OCI-LY1 (cell line): ENCODE measurements at regions not wholly inside any gene's neighbourhood (a gene's known extent, or its start where the extent isn't known, plus 50 kb on each side); places are given as distances from the start of the nearest gene placed in this dataset.

ENCODE experiments used
- H2AFZ ChIP-seq: fragments of 200-600 bp; sonication (generic), shearing (Covaris generic); 2 replicates; pipeline ENCODE4 v1.6.0; 2014; ENCODE audit warnings: antibody characterized with exemption, mild to moderate bottlenecking, low read length
- H3F3A ChIP-seq: fragments of 200-600 bp; sonication (generic), shearing (Covaris generic); 2 replicates; pipeline ENCODE4 v1.6.0; 2014; ENCODE audit warnings: mild to moderate bottlenecking, antibody characterized with exemption, low read length, moderate library complexity; ENCODE audit not compliant: insufficient read depth
- H3K27ac ChIP-seq: fragments of 200-600 bp; sonication (generic); 2 replicates; pipeline ENCODE4 v1.5.1; 2014; ENCODE audit warnings: low read length, mixed run types, mild to moderate bottlenecking, low read depth; ENCODE audit not compliant: poor library complexity, severe bottlenecking
- H3K27me3 ChIP-seq: fragments of 200-600 bp; sonication (generic); 2 replicates; pipeline ENCODE4 v1.6.0; 2014; ENCODE audit warnings: antibody characterized with exemption, mild to moderate bottlenecking, low read length, moderate library complexity; ENCODE audit not compliant: insufficient read depth
- H3K36me3 ChIP-seq: fragments of 200-600 bp; sonication (generic); 2 replicates; pipeline ENCODE4 v1.6.1; 2014; ENCODE audit warnings: mild to moderate bottlenecking, antibody characterized with exemption, low read length, moderate library complexity, mixed read lengths; ENCODE audit not compliant: insufficient read depth
- H3K4me1 ChIP-seq: fragments of 200-600 bp; sonication (generic); 2 replicates; pipeline ENCODE4 v1.5.1; 2014; ENCODE audit warnings: mild to moderate bottlenecking, low read length, moderate library complexity; ENCODE audit not compliant: insufficient read depth, severe bottlenecking
- H3K4me2 ChIP-seq: fragments of 200-600 bp; sonication (generic), shearing (Covaris generic); 2 replicates; pipeline ENCODE4 v1.6.1; 2014; ENCODE audit warnings: low read length
- H3K4me3 ChIP-seq: fragments of 200-600 bp; sonication (generic); 2 replicates; pipeline ENCODE4 v1.5.1; 2014; ENCODE audit warnings: low read length, low read depth, mild to moderate bottlenecking, mixed read lengths; ENCODE audit not compliant: poor library complexity, severe bottlenecking
- H3K79me2 ChIP-seq: fragments of 200-600 bp; shearing (Covaris generic); 2 replicates; pipeline ENCODE4 v1.6.1; 2016; ENCODE audit warnings: mixed run types, low read length, mixed read lengths; ENCODE audit not compliant: insufficient read depth
- H3K9ac ChIP-seq: fragments of 200-600 bp; sonication (generic), shearing (Covaris generic); 2 replicates; pipeline ENCODE4 v1.6.1; 2014; ENCODE audit warnings: mild to moderate bottlenecking, low read length, mixed read lengths
- H3K9me2 ChIP-seq: fragments of 200-600 bp; sonication (generic), shearing (Covaris generic); 2 replicates; pipeline ENCODE4 v1.6.1; 2014; ENCODE audit warnings: low read depth, mild to moderate bottlenecking, low read length, mixed read lengths
- H3K9me3 ChIP-seq: fragments of 200-600 bp; shearing (Covaris generic); 2 replicates; pipeline ENCODE4 v1.6.1; 2014; ENCODE audit warnings: low read length, mixed read lengths
- H4K20me1 ChIP-seq: fragments of 200-600 bp; sonication (generic), shearing (Covaris generic); 2 replicates; pipeline ENCODE4 v1.6.0; 2016; ENCODE audit warnings: mild to moderate bottlenecking, low read length; ENCODE audit not compliant: insufficient read depth
- EZH2 ChIP-seq: fragments of 200-600 bp; sonication (generic), shearing (Covaris generic); IDR thresholded peaks from 2 replicates; pipeline ENCODE4 v1.8.0; 2017; ENCODE audit warnings: borderline replicate concordance, mixed run types, mild to moderate bottlenecking, antibody characterized with exemption, low read length, moderate library complexity, mixed read lengths
- TF ChIP-seq, protein P1 (sequence below): fragments of 200-600 bp; sonication (generic), shearing (Covaris generic); IDR thresholded peaks from 2 replicates; pipeline ENCODE4 v1.5.1; 2017; ENCODE audit warnings: mild to moderate bottlenecking, antibody characterized with exemption, low read length, moderate library complexity, mixed read lengths

DNA sequence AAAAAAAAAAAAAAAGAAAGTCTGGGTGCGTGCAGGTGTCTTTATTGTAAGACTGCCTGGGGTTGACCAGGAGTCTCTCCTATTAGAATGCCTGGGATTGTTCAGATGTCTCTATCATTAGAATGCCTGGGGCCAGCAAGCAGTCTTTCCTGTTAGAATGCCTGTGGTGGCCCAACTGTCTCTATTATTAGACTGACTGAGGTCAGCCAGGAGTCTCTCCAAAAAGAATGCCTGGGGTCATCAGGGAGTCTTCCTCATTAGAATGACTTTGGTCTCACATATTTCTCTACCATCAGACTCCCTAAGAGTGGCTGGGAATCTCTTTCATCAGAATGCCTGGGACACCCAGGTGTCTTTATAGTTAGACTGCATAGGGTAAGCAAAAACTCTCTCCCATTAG, 1577.5 kb downstream of the UQCRFS1 start:
- Histone ChIP-seq H3F3A (no peaks in the 10 kb centered on the region), H3K79me2 (no peaks in the 10 kb centered on the region), H2AFZ (no peak overlapping the region), H3K9ac (no peak overlapping the region), H3K4me1 (no peaks in the 10 kb centered on the region), H3K27me3 (no peaks in the 10 kb centered on the region), H3K36me3 (no peaks in the 10 kb centered on the region), H4K20me1 (no peaks in the 10 kb centered on the region), H3K27ac (no peak overlapping the region), H3K9me2 (no peaks in the 10 kb centered on the region), H3K4me3 (no peak overlapping the region), H3K4me2 (no peak overlapping the region), H3K9me3 (no peaks in the 10 kb centered on the region)
- TF ChIP-seq, protein P1, sequence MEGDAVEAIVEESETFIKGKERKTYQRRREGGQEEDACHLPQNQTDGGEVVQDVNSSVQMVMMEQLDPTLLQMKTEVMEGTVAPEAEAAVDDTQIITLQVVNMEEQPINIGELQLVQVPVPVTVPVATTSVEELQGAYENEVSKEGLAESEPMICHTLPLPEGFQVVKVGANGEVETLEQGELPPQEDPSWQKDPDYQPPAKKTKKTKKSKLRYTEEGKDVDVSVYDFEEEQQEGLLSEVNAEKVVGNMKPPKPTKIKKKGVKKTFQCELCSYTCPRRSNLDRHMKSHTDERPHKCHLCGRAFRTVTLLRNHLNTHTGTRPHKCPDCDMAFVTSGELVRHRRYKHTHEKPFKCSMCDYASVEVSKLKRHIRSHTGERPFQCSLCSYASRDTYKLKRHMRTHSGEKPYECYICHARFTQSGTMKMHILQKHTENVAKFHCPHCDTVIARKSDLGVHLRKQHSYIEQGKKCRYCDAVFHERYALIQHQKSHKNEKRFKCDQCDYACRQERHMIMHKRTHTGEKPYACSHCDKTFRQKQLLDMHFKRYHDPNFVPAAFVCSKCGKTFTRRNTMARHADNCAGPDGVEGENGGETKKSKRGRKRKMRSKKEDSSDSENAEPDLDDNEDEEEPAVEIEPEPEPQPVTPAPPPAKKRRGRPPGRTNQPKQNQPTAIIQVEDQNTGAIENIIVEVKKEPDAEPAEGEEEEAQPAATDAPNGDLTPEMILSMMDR: no peak
- no peak for TF ChIP-seq EZH2

DNA sequence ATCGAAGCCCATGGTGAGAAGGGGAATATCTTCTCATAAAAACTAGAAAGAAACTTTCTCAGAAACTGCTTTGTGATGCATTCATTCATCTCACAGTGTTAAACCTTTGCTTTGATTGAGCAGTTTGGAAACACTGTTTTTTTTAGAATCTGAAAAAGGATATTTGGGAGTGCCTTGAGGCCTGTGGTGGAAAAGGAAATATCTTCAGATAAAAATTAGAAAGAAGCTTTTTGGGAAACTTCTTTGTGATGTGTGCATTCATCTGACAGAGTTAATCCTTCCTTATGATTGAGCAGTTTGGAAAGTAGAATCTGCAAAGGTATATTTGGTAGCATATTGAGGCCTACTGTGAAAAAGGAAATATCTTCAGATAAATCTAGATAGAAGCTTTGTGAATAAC, 1594.9 kb downstream of the UQCRFS1 start:
- H3K27ac ChIP-seq: no peak overlapping the region
- H3K4me2 ChIP-seq: no peak overlapping the region
- TF ChIP-seq, protein P1: no peak
- TF ChIP-seq EZH2: no peak
- H3K79me2 ChIP-seq: no peaks in the 10 kb centered on the region
- no peak overlapping the region for H2AFZ ChIP-seq
- H3K36me3 ChIP-seq: no peaks in the 10 kb centered on the region
- H3K9me2 ChIP-seq: no peaks in the 10 kb centered on the region
- no peaks in the 10 kb centered on the region for H3K4me1 ChIP-seq
- no peaks in the 10 kb centered on the region for H3K27me3 ChIP-seq
- peaks cover 6% of the 10 kb centered on the region; the same call in 1 of the 2 replicates for H3K9me3 ChIP-seq
- no peaks in the 10 kb centered on the region for H4K20me1 ChIP-seq
- no peak overlapping the region for H3K9ac ChIP-seq
- H3K4me3 ChIP-seq: no peak overlapping the region
- no peaks in the 10 kb centered on the region for H3F3A ChIP-seq

DNA sequence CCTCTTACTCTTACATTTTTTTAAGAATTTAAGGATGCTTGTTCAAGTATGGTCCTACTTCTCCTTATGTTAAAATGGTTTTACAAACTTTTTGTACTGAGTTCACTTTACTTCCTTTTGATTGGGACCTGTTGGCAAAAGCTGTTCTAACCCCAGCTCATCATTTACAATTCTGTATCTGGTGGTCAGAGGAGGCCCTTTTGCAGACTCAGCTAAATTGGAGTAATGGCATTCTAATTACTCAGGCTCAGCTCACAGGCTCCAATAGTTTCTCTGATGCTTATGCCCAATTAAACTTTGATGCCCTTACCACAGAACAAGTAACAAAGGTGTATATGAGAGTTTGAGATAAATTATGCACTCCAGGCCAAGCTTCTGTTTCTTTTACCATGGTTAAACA, 1632.0 kb downstream of the UQCRFS1 start:
- no peaks in the 10 kb centered on the region for H3K9me2 ChIP-seq
- no peaks in the 10 kb centered on the region for H4K20me1 ChIP-seq
- no peaks in the 10 kb centered on the region for H3K27me3 ChIP-seq
- TF ChIP-seq EZH2: no peak
- TF ChIP-seq, protein P1: no peak
- H3K79me2 ChIP-seq: no peaks in the 10 kb centered on the region
- no peak overlapping the region for H3K9ac ChIP-seq
- no peaks in the 10 kb centered on the region for H3K4me1 ChIP-seq
- H2AFZ ChIP-seq: no peak overlapping the region
- no peak overlapping the region for H3K27ac ChIP-seq
- no peaks in the 10 kb centered on the region for H3K36me3 ChIP-seq
- H3K4me3 ChIP-seq: no peak overlapping the region
- no peak overlapping the region for H3K4me2 ChIP-seq
- H3F3A ChIP-seq: no peaks in the 10 kb centered on the region
- H3K9me3 ChIP-seq: no peaks in the 10 kb centered on the region
